Vagina (tissue), 2 donors: ENCODE measurements at regions not wholly inside any gene's neighbourhood (a gene's known extent, or its start where the extent isn't known, plus 50 kb on each side); places are given as distances from the start of the nearest gene placed in this dataset.

ENCODE experiments used
- POLR2A ChIP-seq, 2 donors: fragments of 450-650 bp; IDR thresholded peaks; one replicate each; pipeline ENCODE4 v1.6.1; 2017; ENCODE audit warnings: antibody characterized with exemption in 2 of 2, mild to moderate bottlenecking in 2 of 2, moderate library complexity in 2 of 2
- POLR2AphosphoS5 ChIP-seq, 2 donors: sonication (generic); formaldehyde crosslinking; IDR thresholded peaks; one replicate each; pipeline ENCODE4 v1.9.0; 2017; ENCODE audit warnings: antibody characterized with exemption in 2 of 2, mild to moderate bottlenecking in 2 of 2, low read depth in 1 of 2; ENCODE audit not compliant: insufficient read depth in 1 of 2
- TF ChIP-seq, protein P1 (sequence below), 3 experiments: fragments of 450-650 bp in 2 of 3; fragments of 200-600 bp in 1 of 3; sonication (generic) in 1 of 3; IDR thresholded peaks; one replicate each; pipeline ENCODE4 v1.5.1; 2017 to 2019; ENCODE audit warnings: antibody characterized with exemption in 3 of 3, mild to moderate bottlenecking in 2 of 3, moderate library complexity in 2 of 3

DNA sequence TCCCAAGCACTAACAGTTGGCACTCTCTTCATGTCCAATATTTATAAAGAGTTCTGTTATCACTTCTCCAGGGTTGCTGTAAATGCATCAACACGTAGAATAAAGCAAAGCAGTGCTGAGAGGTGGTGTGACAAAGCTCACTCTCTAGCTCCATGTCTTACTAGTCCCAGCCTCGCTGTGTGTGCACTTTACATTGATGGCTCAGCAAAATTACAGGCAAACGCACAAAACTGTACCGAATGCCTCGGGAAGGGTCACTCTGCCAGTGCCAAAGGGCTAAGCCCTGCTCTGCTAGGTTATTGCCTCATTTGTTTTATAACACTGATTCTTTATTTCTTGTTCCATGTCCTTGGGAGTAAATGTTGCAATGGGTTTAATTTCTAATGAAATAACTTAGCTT lies 1005.9 kb upstream of the WWC1 start:
- TF ChIP-seq, protein P1, sequence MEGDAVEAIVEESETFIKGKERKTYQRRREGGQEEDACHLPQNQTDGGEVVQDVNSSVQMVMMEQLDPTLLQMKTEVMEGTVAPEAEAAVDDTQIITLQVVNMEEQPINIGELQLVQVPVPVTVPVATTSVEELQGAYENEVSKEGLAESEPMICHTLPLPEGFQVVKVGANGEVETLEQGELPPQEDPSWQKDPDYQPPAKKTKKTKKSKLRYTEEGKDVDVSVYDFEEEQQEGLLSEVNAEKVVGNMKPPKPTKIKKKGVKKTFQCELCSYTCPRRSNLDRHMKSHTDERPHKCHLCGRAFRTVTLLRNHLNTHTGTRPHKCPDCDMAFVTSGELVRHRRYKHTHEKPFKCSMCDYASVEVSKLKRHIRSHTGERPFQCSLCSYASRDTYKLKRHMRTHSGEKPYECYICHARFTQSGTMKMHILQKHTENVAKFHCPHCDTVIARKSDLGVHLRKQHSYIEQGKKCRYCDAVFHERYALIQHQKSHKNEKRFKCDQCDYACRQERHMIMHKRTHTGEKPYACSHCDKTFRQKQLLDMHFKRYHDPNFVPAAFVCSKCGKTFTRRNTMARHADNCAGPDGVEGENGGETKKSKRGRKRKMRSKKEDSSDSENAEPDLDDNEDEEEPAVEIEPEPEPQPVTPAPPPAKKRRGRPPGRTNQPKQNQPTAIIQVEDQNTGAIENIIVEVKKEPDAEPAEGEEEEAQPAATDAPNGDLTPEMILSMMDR (IDR thresholded peaks at IDR 0.05): no peak
- TF ChIP-seq POLR2A (IDR thresholded peaks at IDR 0.05): no peak
- no peak for TF ChIP-seq POLR2AphosphoS5 (IDR thresholded peaks at IDR 0.05; ENCODE audit: insufficient read depth in 1 of 2, low read depth in 1 of 2)
